ENCODE measurements at regions not wholly inside any gene's neighbourhood (a gene's known extent, or its start where the extent isn't known, plus 50 kb on each side); places are given as distances from the start of the nearest gene placed in this dataset.

GRCh38 chr1:55530749-55531478, 315.8 kb upstream of the USP24 start (continued):
- TF ChIP-seq KAT7 (CRISPR knock-in tag; IDR thresholded peaks at IDR 0.05; ENCODE audit: borderline replicate concordance), result no peak
- no peak for TF ChIP-seq GPN1 (CRISPR knock-in tag; IDR thresholded peaks at IDR 0.05; ENCODE audit: borderline replicate concordance)
- peak; percentile 92; the same call in 1 of the 2 replicates for TF ChIP-seq RXRA (CRISPR knock-in tag; IDR thresholded peaks at IDR 0.05)
- TF ChIP-seq RAD51 (IDR thresholded peaks at IDR 0.05; ENCODE audit: borderline replicate concordance), result no peak
- TF ChIP-seq ZNF30 (CRISPR knock-in tag; IDR thresholded peaks at IDR 0.05), result no peak
- TF ChIP-seq SP140L (CRISPR knock-in tag; IDR thresholded peaks at IDR 0.05; ENCODE audit: borderline replicate concordance), result 0 out of 2 replicates have a peak, but pooled peaks have one; percentile 30
- TF ChIP-seq PRPF4 (IDR thresholded peaks at IDR 0.05; ENCODE audit: low read depth, low read length, poor library complexity, severe bottlenecking), result no peak
- TF ChIP-seq IKZF4 (CRISPR knock-in tag; IDR thresholded peaks at IDR 0.05; ENCODE audit: borderline replicate concordance, low read depth, not compliant biosample characterization), result no peak
- 0 out of 2 replicates have a peak, but pooled peaks have one; percentile 11 for TF ChIP-seq FOXK2 (IDR thresholded peaks at IDR 0.05)
- TF ChIP-seq TARDBP (CRISPR knock-in tag; IDR thresholded peaks at IDR 0.05), result peak; percentile 66
- no peak for TF ChIP-seq SPEN (CRISPR knock-in tag; IDR thresholded peaks at IDR 0.05; ENCODE audit: low read depth)
- TF ChIP-seq ZNF878 (CRISPR knock-in tag; IDR thresholded peaks at IDR 0.05), result no peak
- no peak for TF ChIP-seq ZNF747 (CRISPR knock-in tag; IDR thresholded peaks at IDR 0.05; ENCODE audit: borderline replicate concordance)
- no peak for TF ChIP-seq ZNF326 (CRISPR knock-in tag; IDR thresholded peaks at IDR 0.05; ENCODE audit: borderline replicate concordance)
- TF ChIP-seq HDAC6 (IDR thresholded peaks at IDR 0.05; ENCODE audit: low read depth, low read length), result no peak
- TF ChIP-seq GLMP (CRISPR knock-in tag; IDR thresholded peaks at IDR 0.05; ENCODE audit: borderline replicate concordance), result no peak
- peak; percentile 37; the same call in 1 of the 2 replicates for TF ChIP-seq SNAI1 (CRISPR knock-in tag; IDR thresholded peaks at IDR 0.05; ENCODE audit: borderline replicate concordance)
- no peak; the same call in 1 of the 2 replicates for TF ChIP-seq ZSCAN9 (CRISPR knock-in tag; IDR thresholded peaks at IDR 0.05; ENCODE audit: borderline replicate concordance)
- no peak for TF ChIP-seq ZBTB39 (CRISPR knock-in tag; IDR thresholded peaks at IDR 0.05)
- no peak for TF ChIP-seq MATR3 (CRISPR knock-in tag; IDR thresholded peaks at IDR 0.05)
- no peak for TF ChIP-seq SRY (CRISPR knock-in tag; IDR thresholded peaks at IDR 0.05)
- peak; percentile 12 for TF ChIP-seq TEAD3 (CRISPR knock-in tag; optimal IDR thresholded peaks at IDR 0.05; ENCODE audit: borderline replicate concordance)
- TF ChIP-seq ZNF350 (CRISPR knock-in tag; IDR thresholded peaks at IDR 0.05; ENCODE audit: borderline replicate concordance, low read depth), result no peak
- no peak; the same call in 1 of the 2 replicates for TF ChIP-seq SP5 (CRISPR knock-in tag; IDR thresholded peaks at IDR 0.05; ENCODE audit: borderline replicate concordance, low read depth)
- TF ChIP-seq IRF1 (CRISPR knock-in tag; IDR thresholded peaks at IDR 0.05; ENCODE audit: low read depth), result no peak
- no peak for TF ChIP-seq ZNF883 (CRISPR knock-in tag; IDR thresholded peaks at IDR 0.05; ENCODE audit: not compliant biosample characterization)
- TF ChIP-seq ZNF264 (CRISPR knock-in tag; IDR thresholded peaks at IDR 0.05), result peak; percentile 37; the same call in 1 of the 2 replicates
- no peak for TF ChIP-seq GABPB1 (CRISPR knock-in tag; IDR thresholded peaks at IDR 0.05)
- TF ChIP-seq RNF2 (conservative IDR thresholded peaks at IDR 0.05; ENCODE audit: low read depth), result no peak
